Stimulated activated CD4-positive, alpha-beta T cell treated with anti-CD3 and anti-CD28 coated beads, Interleukin-15, amount 100 ng/mL, for 48 hours (primary cell): ENCODE measurements at regions not wholly inside any gene's neighbourhood (a gene's known extent, or its start where the extent isn't known, plus 50 kb on each side); places are given as distances from the start of the nearest gene placed in this dataset.
"Not testable (repeated sequence)": the region's sequence is repeated elsewhere in the genome, so short reads cannot be mapped to it uniquely, and the experiment has no call there.

Experiments
- DNase-seq, 2 donors: peaks; one replicate each; pipeline ENCODE4 v3.0.0-alpha.2; 2020; ENCODE audit warnings: low read depth in 2 of 2

- DNase-seq = no peak
Measured at GRCh38 chr11:28820296-28820989, 712.3 kb downstream of the METTL15 start.

- no peak for DNase-seq
Measured at GRCh38 chr11:28819741-28820140, 711.6 kb downstream of the METTL15 start.

GRCh38 chr11:28815110-28815509 lies 706.9 kb downstream of the METTL15 start:
- DNase-seq = no peak

- DNase-seq = no peak
Measured at GRCh38 chr11:28808771-28809170, 700.6 kb downstream of the METTL15 start.

GRCh38 chr11:28799316-28799715 lies 691.1 kb downstream of the METTL15 start:
- DNase-seq = no peak

GRCh38 chr11:28798286-28798685 lies 690.1 kb downstream of the METTL15 start:
- DNase-seq = no peak

- DNase-seq = no peak
Measured at GRCh38 chr11:28797536-28797935, 689.3 kb downstream of the METTL15 start.

GRCh38 chr11:28794405-28794804 lies 686.2 kb downstream of the METTL15 start:
- DNase-seq = no peak

GRCh38 chr11:28793282-28793738 lies 685.1 kb downstream of the METTL15 start:
- no peak for DNase-seq

GRCh38 chr11:28792856-28793255 lies 684.7 kb downstream of the METTL15 start:
- no peak for DNase-seq

GRCh38 chr11:28787897-28788296 lies 679.7 kb downstream of the METTL15 start:
- not testable (repeated sequence) for DNase-seq

- DNase-seq = no peak
Measured at GRCh38 chr11:28777126-28777525, 668.9 kb downstream of the METTL15 start.

GRCh38 chr11:28773606-28774005 lies 665.4 kb downstream of the METTL15 start:
- no peak for DNase-seq

- DNase-seq = no peak
Measured at GRCh38 chr11:28770806-28771205, 662.6 kb downstream of the METTL15 start.

GRCh38 chr11:28767574-28767973 lies 659.4 kb downstream of the METTL15 start:
- no peak for DNase-seq

GRCh38 chr11:28763876-28764275 lies 655.7 kb downstream of the METTL15 start:
- DNase-seq = no peak

GRCh38 chr11:28763151-28763550 lies 655.0 kb downstream of the METTL15 start:
- DNase-seq = no peak

GRCh38 chr11:28760676-28761390 lies 652.6 kb downstream of the METTL15 start:
- DNase-seq = no peak

- DNase-seq = no peak
Measured at GRCh38 chr11:28759311-28759710, 651.1 kb downstream of the METTL15 start.

- no peak for DNase-seq
Measured at GRCh38 chr11:28757725-28758515, 649.7 kb downstream of the METTL15 start.

GRCh38 chr11:28756977-28757376 lies 648.8 kb downstream of the METTL15 start:
- DNase-seq = no peak

- no peak for DNase-seq
Measured at GRCh38 chr11:28743061-28743550, 634.9 kb downstream of the METTL15 start.
